Midbrain (tissue), 1 donor: ENCODE measurements at regions not wholly inside any gene's neighbourhood (a gene's known extent, or its start where the extent isn't known, plus 50 kb on each side); places are given as distances from the start of the nearest gene placed in this dataset.
"Not testable (repeated sequence)": the region's sequence is repeated elsewhere in the genome, so short reads cannot be mapped to it uniquely, and the experiment has no call there.

ENCODE experiments used
- DNase-seq: peaks from one replicate; lab custom pipeline; 2025; lab: John Stamatoyannopoulos, UW

DNA sequence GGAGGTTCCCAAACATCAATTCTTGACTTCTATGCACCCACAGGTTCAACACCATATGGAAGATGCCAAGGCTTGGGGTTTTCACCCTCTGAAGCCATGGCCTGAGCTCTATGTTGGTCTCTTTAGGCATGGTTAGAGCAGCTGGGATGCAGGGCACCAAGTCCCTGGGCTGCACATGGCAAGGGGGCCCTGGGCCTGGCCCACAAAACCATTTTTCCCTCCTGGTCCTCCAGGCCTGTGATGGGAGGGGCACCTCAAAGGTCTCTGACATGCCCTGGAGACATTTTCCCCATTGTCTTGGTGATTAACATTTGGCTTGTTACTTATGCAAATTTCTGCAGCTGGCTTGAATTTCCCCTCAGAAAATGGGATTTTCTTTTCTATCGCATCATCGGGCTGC lies 480.5 kb upstream of the IRAK1BP1 start:
- DNase-seq, result not testable (repeated sequence)

DNA sequence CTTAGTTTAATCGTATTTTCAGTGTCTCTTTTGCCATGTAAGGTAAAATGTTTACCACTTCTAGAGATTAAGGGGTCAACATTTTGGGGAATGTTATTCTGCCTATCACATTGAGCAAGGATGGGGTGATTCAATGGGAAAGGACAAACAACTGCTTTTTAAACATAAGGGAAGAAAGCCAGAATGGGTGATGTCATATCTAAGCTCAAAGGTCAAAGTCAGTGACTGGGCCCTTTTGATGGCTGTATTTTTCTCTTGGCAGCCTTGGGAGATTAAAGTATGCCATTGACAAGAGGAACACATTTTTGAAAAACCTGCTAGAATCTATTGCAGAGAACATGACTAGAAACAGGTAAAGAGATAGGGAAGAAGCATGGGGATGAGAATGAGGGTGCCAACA lies 477.3 kb upstream of the IRAK1BP1 start:
- no peak for DNase-seq

DNA sequence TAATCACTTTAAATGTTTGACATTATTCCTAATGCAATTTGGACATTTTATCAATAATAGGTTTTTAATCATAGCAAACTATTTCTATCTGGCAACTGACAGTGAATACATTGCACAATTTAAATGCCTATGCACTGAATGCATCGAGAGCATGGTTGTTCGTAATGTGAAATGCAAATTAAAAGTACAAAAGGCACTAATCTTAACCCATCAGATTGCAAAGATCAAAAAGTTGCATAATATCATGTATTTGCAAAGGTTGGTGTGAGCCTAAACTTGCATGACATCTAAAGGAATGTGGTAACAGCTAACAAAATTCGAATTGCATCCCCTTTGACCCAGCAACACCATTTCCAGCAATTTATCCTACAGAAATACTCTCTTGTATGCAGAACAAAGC lies 469.9 kb upstream of the IRAK1BP1 start:
- no peak for DNase-seq

DNA sequence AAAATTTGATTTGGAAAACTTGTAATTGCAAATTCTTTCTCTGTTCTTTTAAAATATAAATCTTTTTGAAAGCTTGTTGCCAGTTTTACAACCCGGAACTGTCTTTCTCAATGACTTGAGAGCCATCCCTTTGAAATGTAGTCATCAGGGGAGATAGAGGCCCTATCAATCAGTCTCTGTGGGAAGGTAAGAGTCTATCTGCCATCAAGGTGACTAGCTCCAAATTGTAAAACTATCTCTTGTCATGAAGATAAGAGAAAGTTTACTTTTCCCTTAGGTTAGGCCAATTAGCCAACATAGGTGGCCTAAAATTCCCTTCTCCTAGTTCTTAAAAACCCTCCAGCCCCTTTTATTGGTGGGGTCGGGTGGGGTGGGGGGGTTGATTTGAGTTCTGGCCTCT lies 469.1 kb upstream of the IRAK1BP1 start:
- DNase-seq, result no peak

DNA sequence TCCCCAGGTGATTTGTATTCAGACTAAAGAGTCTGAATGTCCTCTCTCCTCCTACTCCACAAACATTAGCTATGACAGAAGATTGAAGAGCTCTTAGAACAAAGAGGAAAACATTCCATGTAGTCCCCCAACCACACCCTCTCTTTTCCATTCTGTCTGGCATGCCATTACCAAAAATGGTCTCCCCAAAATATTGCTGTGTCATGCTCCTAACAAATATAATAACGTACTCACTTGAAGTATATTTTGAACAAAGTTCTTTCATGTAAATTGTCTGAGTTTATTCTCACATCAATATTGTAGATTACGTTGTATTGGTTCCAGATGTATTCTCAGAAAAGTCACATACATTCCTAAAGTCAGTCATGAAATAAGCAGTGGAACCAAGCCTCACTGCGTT lies 467.3 kb upstream of the IRAK1BP1 start:
- DNase-seq, result no peak

DNA sequence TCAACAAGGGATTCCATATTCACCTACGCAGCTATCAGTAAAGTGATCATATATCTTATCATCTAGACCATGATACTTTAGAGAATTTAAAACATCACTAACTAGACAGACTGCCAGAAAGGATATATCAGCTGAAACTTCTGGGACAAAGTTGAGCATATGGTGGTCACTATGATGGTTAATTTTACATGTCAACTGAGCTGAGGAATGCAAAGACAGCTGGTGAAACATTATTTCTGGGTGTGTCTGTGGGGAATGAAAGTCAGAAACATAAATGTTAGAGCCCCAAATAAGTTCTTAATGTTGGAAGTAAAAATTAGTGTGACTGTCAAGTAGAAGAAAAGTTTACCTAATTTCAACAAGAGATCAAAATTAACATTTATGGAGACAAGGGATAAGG lies 440.0 kb upstream of the IRAK1BP1 start:
- no peak for DNase-seq

DNA sequence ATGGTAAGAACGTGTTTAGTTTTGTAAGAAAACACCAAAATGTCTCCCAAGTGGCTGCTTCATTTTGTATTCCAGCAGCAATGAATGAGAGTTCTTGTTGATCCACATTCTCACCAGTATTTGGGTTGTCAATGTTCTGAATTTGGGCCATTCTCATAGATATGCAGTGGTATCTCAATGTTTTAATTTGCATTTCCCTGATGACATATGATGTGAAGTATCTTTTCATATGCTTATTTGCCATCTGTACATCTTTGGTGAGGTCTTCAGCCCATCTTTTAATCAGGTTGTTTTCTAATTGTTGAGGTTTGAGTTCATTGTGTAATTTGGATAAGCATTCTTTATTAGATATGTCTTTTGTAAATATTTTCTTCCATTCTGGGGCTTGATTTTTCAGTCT lies 436.8 kb upstream of the IRAK1BP1 start:
- no peak for DNase-seq

DNA sequence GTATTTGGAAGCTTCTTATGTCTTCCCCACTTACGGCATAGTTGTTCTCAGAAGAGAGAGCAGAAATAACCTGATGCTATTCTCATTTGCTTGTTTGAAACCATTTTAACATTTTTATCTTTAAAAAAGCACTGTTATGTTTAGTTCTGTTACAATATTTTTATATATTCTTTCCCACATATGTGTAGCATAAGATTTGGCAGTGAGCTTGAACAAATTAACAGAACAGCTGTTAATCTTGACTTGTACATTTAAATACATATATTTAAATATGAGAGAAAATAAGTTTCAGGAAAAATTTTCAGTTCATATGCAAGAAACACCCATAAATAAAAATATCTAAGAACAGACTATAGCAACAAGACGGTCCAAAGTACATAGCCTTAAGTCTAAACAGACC lies 431.7 kb upstream of the IRAK1BP1 start:
- no peak for DNase-seq

DNA sequence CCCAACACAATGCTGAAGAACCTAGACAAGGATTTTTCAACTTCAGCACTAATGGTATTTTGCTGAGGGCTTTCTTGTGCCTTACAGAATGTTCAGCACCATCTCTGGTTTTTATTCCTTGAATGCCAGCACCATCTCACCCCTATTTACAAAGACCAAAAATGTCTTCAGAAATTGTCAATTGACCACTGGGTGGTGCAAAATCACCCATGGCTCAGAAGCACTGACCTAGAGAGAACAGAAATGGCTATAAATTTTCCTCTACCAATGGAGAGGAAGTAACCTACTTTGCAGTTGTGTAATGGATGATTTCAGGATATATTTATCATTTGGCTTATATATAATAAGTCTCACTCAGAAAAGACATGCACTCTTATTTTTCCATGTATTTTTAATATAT lies 431.0 kb upstream of the IRAK1BP1 start:
- DNase-seq, result no peak

DNA sequence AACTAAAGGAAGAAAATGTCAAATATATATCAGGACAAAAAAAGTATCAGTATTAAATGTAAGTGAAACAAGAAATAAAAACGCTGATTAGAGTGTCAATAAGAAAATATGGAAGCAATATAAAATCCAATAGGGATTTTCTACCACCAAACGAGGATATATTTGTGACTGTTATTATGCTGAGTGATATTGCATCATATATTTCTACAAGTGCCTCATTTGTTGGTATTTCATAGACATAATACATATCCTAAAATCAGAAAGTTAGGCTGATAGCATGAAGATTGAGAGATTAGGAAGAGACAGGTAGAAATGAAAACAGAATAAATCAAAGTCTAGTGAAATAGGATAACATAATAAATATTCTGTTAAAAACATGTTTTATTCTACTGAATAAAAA lies 429.2 kb upstream of the IRAK1BP1 start:
- no peak for DNase-seq

DNA sequence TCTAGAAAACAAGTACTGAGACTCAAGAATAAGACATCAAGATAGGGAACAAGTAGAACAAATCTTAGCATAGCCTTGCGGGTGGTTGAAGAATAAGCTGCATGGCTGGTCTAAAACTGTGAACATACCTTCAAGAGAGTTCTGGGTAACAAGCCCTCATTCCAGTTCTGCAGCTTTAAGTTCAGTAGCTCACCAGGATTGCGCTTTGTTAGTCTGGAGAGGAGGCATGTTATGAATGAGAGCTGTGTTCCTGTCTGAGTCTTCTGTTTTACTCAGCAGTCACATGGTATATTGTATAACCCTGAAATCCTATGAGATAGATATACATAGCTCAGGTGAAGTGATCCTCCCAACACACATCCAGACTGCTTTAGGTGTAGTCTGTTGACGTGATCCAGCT lies 406.6 kb upstream of the IRAK1BP1 start:
- no peak for DNase-seq

DNA sequence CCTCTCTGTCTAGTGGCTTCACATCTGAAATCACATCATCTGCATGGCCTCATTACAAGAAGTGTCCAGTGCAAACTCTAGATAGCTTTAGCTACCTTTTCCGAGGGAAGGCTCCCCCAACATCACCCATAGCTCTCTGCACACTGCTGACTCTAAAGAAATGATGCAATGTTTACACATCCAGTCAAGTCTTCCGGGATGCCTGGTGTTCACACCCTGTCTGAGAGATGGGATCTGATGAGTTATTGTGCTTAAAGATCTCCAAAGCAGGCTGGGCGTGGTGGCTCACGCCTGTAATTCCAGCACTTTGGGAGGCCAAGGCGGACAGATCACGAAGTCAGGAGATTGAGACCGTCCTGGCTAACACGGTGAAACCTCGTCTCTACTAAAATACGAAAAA lies 404.6 kb upstream of the IRAK1BP1 start:
- DNase-seq, result no peak

DNA sequence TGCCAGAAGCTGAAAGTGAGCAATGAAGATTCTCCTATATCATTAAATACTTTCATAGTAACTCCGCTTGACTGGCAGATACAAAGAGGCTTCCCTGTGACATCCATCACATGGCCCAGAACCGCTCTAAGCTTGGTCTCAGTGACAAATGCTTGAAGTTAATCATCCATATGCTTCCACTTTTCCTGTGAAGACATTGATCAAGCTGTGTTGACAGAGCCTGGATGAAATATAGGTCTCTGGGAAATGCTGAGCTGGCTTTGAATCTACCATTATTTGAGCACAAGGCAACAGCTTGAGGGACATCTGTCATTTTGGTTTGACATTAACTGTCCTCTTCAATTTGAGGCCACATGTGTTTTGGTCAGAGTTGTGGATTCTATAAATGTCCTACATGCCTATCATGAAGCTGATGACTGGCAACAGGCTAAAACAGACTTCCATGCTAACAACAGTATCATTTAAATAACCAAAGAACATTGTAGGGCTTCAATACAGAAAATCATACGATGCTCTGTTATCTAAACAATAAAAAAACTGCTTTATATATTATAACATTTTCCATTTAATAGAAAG lies 402.2 kb upstream of the IRAK1BP1 start:
- DNase-seq, result no peak

DNA sequence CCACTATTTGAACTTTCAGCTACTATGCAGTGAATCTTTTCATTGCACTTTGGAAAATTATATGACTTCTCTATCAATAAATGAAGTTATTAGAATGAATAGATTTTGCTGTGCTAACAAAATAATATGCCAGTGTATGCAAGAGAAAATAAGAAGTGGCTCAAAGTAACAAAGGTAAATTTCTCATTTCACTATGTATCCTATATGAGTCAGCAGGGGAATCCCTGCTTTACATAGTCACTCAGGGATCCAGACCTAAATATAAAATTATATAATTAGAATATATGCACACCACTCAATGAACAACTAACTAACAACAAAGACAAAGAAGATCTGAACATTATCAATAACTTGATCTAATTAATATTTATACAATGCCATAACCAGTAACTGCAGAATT lies 390.8 kb upstream of the IRAK1BP1 start:
- DNase-seq, result no peak

DNA sequence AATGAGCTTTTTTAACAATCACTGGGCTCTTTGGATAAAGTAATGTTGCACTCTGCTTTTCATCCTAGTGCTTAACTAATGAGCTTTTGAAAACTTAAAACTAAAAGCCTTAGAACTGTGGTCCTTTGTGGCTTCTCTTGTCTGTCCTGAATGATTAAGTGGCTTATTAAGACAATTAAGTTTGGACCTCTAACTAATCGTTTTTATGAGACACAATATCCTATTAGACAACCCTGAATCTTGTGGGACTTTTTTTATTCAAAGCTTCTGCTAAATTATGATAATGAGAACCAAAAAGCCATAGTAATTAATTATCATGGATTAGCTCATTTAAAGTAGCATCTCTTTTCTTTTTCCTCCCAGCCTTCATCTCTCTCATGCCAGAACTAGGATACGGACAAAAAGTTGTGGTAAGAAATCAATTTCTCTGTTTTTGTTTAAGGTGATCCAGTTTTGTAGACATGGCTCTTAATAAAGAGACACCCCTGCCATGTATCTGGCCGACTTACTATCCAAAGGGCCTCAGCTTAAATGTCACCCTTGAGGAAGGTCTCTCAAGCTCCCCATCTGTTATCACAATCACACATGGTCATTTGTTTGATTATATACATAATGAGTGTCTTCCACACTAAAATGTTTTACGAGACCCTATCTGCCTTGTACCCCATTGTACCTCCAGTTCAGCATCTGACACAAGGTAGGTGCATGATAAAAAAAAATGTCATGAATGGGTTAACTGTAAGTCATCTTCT lies 384.4 kb upstream of the IRAK1BP1 start:
- DNase-seq, result no peak

DNA sequence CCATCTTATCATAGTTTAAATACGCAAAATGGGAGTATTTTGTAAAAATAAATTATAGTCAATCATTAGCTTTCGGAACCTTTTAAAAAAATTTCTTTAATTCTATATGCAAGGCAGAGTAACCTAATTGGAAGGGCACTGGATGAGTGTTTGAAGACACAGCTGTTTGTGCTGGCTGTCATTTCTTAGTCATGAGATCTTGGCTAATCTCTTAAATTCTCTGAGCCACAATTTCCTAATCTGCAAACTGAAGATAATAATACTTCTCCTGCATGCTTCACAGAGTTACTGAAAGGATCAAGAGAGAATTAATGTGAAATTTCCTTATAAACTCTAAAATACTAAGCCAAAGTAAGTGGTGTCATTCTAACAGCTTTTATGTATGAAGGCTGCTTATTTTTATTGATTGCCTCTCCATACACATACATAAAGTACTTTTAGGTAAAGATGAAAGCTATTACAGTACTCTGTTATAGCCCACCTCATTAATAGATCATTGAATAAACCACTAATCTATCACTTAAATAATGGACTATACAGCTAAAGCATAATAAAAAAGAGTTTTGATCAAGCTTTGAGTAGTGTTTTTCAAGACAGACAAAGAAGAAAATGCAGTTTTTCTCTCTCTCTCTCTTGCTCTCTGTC lies 383.7 kb upstream of the IRAK1BP1 start:
- no peak for DNase-seq

DNA sequence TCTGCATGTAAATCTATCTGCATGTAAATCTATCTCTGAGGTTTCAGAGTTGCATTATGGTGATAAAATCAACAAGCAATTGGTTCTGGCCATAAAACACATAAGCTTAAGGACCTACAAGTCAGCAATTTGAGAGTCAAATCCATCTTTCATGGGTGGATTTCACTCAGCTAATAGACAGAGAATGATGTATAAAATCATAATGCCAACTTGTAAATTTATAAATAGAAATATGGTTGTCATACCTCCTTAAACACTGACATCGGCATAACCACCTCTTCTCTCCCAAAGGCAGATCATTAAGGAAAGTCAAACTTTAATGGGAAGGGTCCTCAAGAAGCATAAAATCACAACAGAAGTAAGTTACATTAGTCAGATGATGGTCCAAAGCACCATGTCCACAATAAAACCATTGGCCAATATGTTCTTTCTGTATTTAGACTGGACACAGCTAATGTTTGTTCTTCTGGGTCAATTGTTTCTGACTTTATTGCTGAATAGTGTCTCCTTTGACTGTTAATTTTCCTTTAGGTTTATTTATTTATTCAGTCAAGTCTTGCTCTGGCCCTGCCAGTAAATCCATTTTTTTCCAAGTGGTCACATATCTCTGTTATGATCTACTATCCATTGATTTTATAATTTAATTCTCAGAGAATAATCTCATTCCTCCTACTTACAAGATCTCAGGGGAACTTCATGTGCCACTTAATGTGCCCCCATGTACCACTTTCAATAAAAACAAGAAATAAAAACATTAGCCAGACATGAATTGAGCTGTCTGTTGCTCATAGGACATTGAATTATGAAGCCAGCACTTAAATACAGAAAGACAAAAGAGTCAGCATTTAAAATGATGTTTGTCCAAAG lies 382.9 kb upstream of the IRAK1BP1 start:
- no peak for DNase-seq

DNA sequence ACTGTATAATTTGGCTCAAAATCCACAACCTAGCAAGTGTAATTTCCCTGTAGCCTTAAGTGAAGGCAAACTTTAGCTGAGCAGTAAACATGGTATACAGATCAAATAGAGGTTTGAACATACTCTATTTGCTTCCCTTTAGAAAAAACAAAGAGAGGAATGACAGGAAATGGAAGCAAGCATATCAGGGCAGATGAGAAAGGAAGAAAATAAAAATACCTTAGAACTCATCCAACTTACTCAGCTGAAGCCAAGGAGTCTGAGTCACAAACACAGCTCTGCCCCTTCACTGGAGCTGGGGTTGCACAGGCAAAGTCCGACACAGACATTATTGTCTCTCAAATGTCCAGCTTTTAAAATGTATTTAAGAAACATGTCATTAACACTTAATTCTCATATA lies 379.9 kb upstream of the IRAK1BP1 start:
- no peak for DNase-seq

DNA sequence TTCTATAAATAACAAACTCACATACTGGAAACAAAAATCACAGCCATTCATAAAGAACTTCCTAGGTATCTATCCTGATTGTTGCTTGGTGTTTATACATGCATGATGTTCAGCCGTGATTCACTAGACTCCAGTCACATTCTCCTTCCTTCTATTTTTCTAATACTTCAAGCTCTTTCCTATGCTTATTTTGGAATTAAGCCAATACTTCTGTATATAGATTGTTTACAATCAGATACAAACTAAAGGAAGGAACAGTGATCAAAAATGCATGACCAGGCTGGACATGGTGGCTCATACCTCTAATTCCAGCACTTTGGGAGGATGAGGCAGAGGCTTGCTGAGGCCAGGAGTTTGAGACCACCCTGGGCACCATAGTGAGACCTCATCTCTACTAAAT lies 377.5 kb upstream of the IRAK1BP1 start:
- no peak for DNase-seq

DNA sequence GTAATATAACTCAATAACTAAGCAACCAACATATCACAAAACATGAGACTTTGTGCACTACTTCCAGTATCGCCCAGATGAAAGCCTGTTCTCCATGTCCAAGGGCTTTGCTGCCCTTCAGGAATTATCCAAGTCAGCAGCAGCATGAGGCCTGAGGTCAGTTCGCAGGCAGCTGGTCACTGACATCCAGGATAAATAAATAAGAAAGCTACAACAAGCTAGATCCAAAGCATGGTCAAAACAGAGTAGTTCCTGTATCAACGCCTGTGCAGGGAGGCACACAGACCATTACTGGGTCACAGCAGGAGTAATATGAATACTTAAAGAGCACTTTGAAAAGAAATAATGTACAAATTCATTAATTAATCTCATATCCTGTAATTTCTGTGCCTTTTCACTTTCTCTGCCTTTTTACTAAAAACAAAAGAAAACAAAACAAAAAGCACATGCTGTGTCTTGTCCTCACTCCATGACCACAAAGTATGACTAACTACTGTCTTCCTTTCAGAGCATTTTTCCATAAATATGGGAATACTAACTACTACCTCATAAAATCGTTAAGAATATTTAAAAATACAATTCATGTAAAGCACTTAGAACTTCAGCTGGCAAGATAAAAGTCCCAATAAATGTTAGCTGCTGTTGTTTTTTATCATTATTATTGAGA lies 374.9 kb upstream of the IRAK1BP1 start:
- DNase-seq, result no peak

DNA sequence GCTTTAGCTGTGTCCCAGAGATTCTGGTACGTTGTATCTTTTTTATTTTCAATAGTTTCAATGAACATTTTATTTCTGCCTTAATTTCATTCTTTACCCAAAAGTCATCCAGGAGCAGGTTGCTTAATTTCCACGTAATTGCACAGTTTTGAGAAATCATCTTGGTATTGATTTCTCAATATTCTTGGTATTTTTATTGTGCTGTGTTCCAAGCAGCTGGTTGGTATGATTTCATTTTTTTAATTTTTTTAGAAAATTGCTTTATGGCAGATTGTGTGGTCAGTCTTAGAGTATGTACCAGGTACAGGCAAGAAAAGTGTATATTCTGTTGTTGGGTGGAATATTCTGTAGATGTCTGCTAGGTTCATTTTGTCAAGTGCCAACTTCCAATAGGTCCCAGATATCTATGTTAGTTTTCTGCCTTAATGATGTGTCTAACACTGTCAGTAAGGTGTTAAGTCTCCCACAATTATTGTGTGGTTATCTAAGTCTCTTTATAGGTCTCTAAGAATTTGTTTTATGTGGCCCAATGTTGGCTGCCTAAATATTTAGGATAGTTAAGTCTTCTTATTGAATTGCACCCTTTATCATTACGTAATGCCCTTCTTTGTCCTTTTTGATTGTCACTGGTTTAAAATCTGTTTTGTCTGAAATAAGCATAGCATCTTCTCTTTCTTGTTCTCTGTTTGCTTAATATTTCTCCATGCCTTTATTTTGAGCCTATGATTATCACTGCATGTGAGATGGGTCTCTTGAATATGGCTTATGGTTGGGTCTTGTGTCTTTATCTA lies 366.9 kb upstream of the IRAK1BP1 start:
- no peak for DNase-seq
